ENCODE measurements at regions not wholly inside any gene's neighbourhood (a gene's known extent, or its start where the extent isn't known, plus 50 kb on each side); places are given as distances from the start of the nearest gene placed in this dataset.
"Not testable (repeated sequence)": the region's sequence is repeated elsewhere in the genome, so short reads cannot be mapped to it uniquely, and the experiment has no call there.

GRCh38 chr2:103167599-103167998 is 405.8 kb downstream of the TMEM182 start:
- Histone ChIP-seq H3K4me1 (ENCODE audit: control insufficient read depth, insufficient read depth, low read length) (no peaks in the 10 kb centered on the region), H3K27me3 (ENCODE audit: control insufficient read depth, insufficient read depth, low read length) (no peaks in the 10 kb centered on the region), H3K36me3 (ENCODE audit: control insufficient read depth, insufficient read depth, low read length) (no peaks in the 10 kb centered on the region), H3K4me3 (ENCODE audit: low read length) (no peak overlapping the region), H3K27ac (ENCODE audit: low read length) (no peak overlapping the region), H3K9me3 (ENCODE audit: control insufficient read depth, insufficient read depth, low read length) (no peaks in the 10 kb centered on the region)
- DNase-seq (ENCODE audit: low read depth, low spot score), result no peak
- no CpG with 5 or more reads among the region's 9 CpGs for WGBS (ENCODE audit: insufficient coverage, insufficient read length)

- Histone ChIP-seq H3K27me3 (ENCODE audit: control insufficient read depth, insufficient read depth, low read length) (no peaks in the 10 kb centered on the region), H3K27ac (ENCODE audit: low read length) (no peak overlapping the region), H3K4me3 (ENCODE audit: low read length) (no peak overlapping the region), H3K9me3 (ENCODE audit: control insufficient read depth, insufficient read depth, low read length) (no peaks in the 10 kb centered on the region), H3K36me3 (ENCODE audit: control insufficient read depth, insufficient read depth, low read length) (no peaks in the 10 kb centered on the region), H3K4me1 (ENCODE audit: control insufficient read depth, insufficient read depth, low read length) (no peaks in the 10 kb centered on the region)
- no peak for DNase-seq (ENCODE audit: low read depth, low spot score)
Measured at GRCh38 chr2:103169861-103170260, 408.0 kb downstream of the TMEM182 start.

GRCh38 chr2:103172821-103173220 is 411.0 kb downstream of the TMEM182 start:
- DNase-seq (ENCODE audit: low read depth, low spot score), result no peak
- no peak overlapping the region for H3K27ac ChIP-seq (ENCODE audit: low read length)
- no peak overlapping the region for H3K4me3 ChIP-seq (ENCODE audit: low read length)
- H3K27me3 ChIP-seq (ENCODE audit: control insufficient read depth, insufficient read depth, low read length), result no peaks in the 10 kb centered on the region
- H3K36me3 ChIP-seq (ENCODE audit: control insufficient read depth, insufficient read depth, low read length), result no peaks in the 10 kb centered on the region
- no peaks in the 10 kb centered on the region for H3K4me1 ChIP-seq (ENCODE audit: control insufficient read depth, insufficient read depth, low read length)
- H3K9me3 ChIP-seq (ENCODE audit: control insufficient read depth, insufficient read depth, low read length), result no peaks in the 10 kb centered on the region
- no CpG with 5 or more reads among the region's 2 CpGs for WGBS (ENCODE audit: insufficient coverage, insufficient read length)

GRCh38 chr2:103174711-103175110 is 412.9 kb downstream of the TMEM182 start:
- no peak for DNase-seq (ENCODE audit: low read depth, low spot score)
- no peaks in the 10 kb centered on the region for H3K27me3 ChIP-seq (ENCODE audit: control insufficient read depth, insufficient read depth, low read length)
- no peak overlapping the region for H3K27ac ChIP-seq (ENCODE audit: low read length)
- H3K4me3 ChIP-seq (ENCODE audit: low read length), result no peak overlapping the region
- no peaks in the 10 kb centered on the region for H3K4me1 ChIP-seq (ENCODE audit: control insufficient read depth, insufficient read depth, low read length)
- no peaks in the 10 kb centered on the region for H3K9me3 ChIP-seq (ENCODE audit: control insufficient read depth, insufficient read depth, low read length)
- no CpG with 5 or more reads among the region's 2 CpGs for WGBS (ENCODE audit: insufficient coverage, insufficient read length)
- H3K36me3 ChIP-seq (ENCODE audit: control insufficient read depth, insufficient read depth, low read length), result no peaks in the 10 kb centered on the region

GRCh38 chr2:103176294-103176915 is 414.6 kb downstream of the TMEM182 start:
- WGBS (ENCODE audit: insufficient coverage, insufficient read length), result no CpG with 5 or more reads among the region's 15 CpGs
- DNase-seq (ENCODE audit: low read depth, low spot score), result no peak
- H3K4me1 ChIP-seq (ENCODE audit: control insufficient read depth, insufficient read depth, low read length), result no peaks in the 10 kb centered on the region

GRCh38 chr2:103179798-103180197 is 418.0 kb downstream of the TMEM182 start:
- Histone ChIP-seq H3K36me3 (ENCODE audit: control insufficient read depth, insufficient read depth, low read length) (no peaks in the 10 kb centered on the region), H3K4me1 (ENCODE audit: control insufficient read depth, insufficient read depth, low read length) (no peaks in the 10 kb centered on the region), H3K27me3 (ENCODE audit: control insufficient read depth, insufficient read depth, low read length) (no peaks in the 10 kb centered on the region), H3K4me3 (ENCODE audit: low read length) (no peak overlapping the region), H3K27ac (ENCODE audit: low read length) (no peak overlapping the region), H3K9me3 (ENCODE audit: control insufficient read depth, insufficient read depth, low read length) (no peaks in the 10 kb centered on the region)
- no peak for DNase-seq (ENCODE audit: low read depth, low spot score)
- WGBS (ENCODE audit: insufficient coverage, insufficient read length), result no CpG with 5 or more reads among the region's 3 CpGs

More at GRCh38 chr2:103176294-103176915, 414.6 kb downstream of the TMEM182 start:
- no peaks in the 10 kb centered on the region for H3K9me3 ChIP-seq (ENCODE audit: control insufficient read depth, insufficient read depth, low read length)
- H3K4me3 ChIP-seq (ENCODE audit: low read length), result no peak overlapping the region
- no peaks in the 10 kb centered on the region for H3K36me3 ChIP-seq (ENCODE audit: control insufficient read depth, insufficient read depth, low read length)
- H3K27me3 ChIP-seq (ENCODE audit: control insufficient read depth, insufficient read depth, low read length), result no peaks in the 10 kb centered on the region
- no peak overlapping the region for H3K27ac ChIP-seq (ENCODE audit: low read length)

GRCh38 chr2:103183061-103183460 is 421.2 kb downstream of the TMEM182 start:
- Histone ChIP-seq H3K4me3 (ENCODE audit: low read length) (no peak overlapping the region), H3K27me3 (ENCODE audit: control insufficient read depth, insufficient read depth, low read length) (no peaks in the 10 kb centered on the region), H3K36me3 (ENCODE audit: control insufficient read depth, insufficient read depth, low read length) (no peaks in the 10 kb centered on the region), H3K4me1 (ENCODE audit: control insufficient read depth, insufficient read depth, low read length) (no peaks in the 10 kb centered on the region), H3K9me3 (ENCODE audit: control insufficient read depth, insufficient read depth, low read length) (no peaks in the 10 kb centered on the region), H3K27ac (ENCODE audit: low read length) (no peak overlapping the region)
- no peak for DNase-seq (ENCODE audit: low read depth, low spot score)
- WGBS (ENCODE audit: insufficient coverage, insufficient read length), result no CpG with 5 or more reads among the region's 1 CpG

- no peak overlapping the region for H3K4me3 ChIP-seq (ENCODE audit: low read length)
- no peaks in the 10 kb centered on the region for H3K27me3 ChIP-seq (ENCODE audit: control insufficient read depth, insufficient read depth, low read length)
- H3K4me1 ChIP-seq (ENCODE audit: control insufficient read depth, insufficient read depth, low read length), result no peaks in the 10 kb centered on the region
- H3K36me3 ChIP-seq (ENCODE audit: control insufficient read depth, insufficient read depth, low read length), result no peaks in the 10 kb centered on the region
- no peak for DNase-seq (ENCODE audit: low read depth, low spot score)
- H3K9me3 ChIP-seq (ENCODE audit: control insufficient read depth, insufficient read depth, low read length), result no peaks in the 10 kb centered on the region
- WGBS (ENCODE audit: insufficient coverage, insufficient read length), result 100% methylated on average over 1 of the region's 3 CpGs
- no peak overlapping the region for H3K27ac ChIP-seq (ENCODE audit: low read length)
Measured at GRCh38 chr2:103196802-103197201, 435.0 kb downstream of the TMEM182 start.

- not testable (repeated sequence) for H3K27me3 ChIP-seq (ENCODE audit: control insufficient read depth, insufficient read depth, low read length); H3K27ac ChIP-seq (ENCODE audit: low read length); H3K4me1 ChIP-seq (ENCODE audit: control insufficient read depth, insufficient read depth, low read length); H3K36me3 ChIP-seq (ENCODE audit: control insufficient read depth, insufficient read depth, low read length); H3K4me3 ChIP-seq (ENCODE audit: low read length); H3K9me3 ChIP-seq (ENCODE audit: control insufficient read depth, insufficient read depth, low read length); DNase-seq (ENCODE audit: low read depth, low spot score)
- WGBS (ENCODE audit: insufficient coverage, insufficient read length), result no CpG with 5 or more reads among the region's 4 CpGs
Measured at GRCh38 chr2:103200774-103201173, 438.9 kb downstream of the TMEM182 start.

GRCh38 chr2:103208916-103209315 is 447.1 kb downstream of the TMEM182 start:
- Histone ChIP-seq H3K36me3 (ENCODE audit: control insufficient read depth, insufficient read depth, low read length) (no peaks in the 10 kb centered on the region), H3K4me3 (ENCODE audit: low read length) (no peak overlapping the region), H3K4me1 (ENCODE audit: control insufficient read depth, insufficient read depth, low read length) (no peaks in the 10 kb centered on the region), H3K9me3 (ENCODE audit: control insufficient read depth, insufficient read depth, low read length) (no peaks in the 10 kb centered on the region), H3K27me3 (ENCODE audit: control insufficient read depth, insufficient read depth, low read length) (no peaks in the 10 kb centered on the region), H3K27ac (ENCODE audit: low read length) (no peak overlapping the region)
- WGBS (ENCODE audit: insufficient coverage, insufficient read length), result no CpG with 5 or more reads among the region's 3 CpGs
- no peak for DNase-seq (ENCODE audit: low read depth, low spot score)

GRCh38 chr2:103213028-103213542 is 451.3 kb downstream of the TMEM182 start:
- Histone ChIP-seq H3K27me3 (ENCODE audit: control insufficient read depth, insufficient read depth, low read length) (no peaks in the 10 kb centered on the region), H3K4me1 (ENCODE audit: control insufficient read depth, insufficient read depth, low read length) (no peaks in the 10 kb centered on the region), H3K27ac (ENCODE audit: low read length) (no peak overlapping the region), H3K9me3 (ENCODE audit: control insufficient read depth, insufficient read depth, low read length) (no peaks in the 10 kb centered on the region), H3K36me3 (ENCODE audit: control insufficient read depth, insufficient read depth, low read length) (no peaks in the 10 kb centered on the region), H3K4me3 (ENCODE audit: low read length) (no peak overlapping the region)
- no CpG with 5 or more reads among the region's 3 CpGs for WGBS (ENCODE audit: insufficient coverage, insufficient read length)
- no peak for DNase-seq (ENCODE audit: low read depth, low spot score)

Measured in iPS DF 6.9 (cell line).